Choroid plexus epithelial cell (primary cell): ENCODE measurements at regions not wholly inside any gene's neighbourhood (a gene's known extent, or its start where the extent isn't known, plus 50 kb on each side); places are given as distances from the start of the nearest gene placed in this dataset.
"Not testable (repeated sequence)": the region's sequence is repeated elsewhere in the genome, so short reads cannot be mapped to it uniquely, and the experiment has no call there.

ENCODE experiments used
- DNase-seq: peaks from one replicate; pipeline ENCODE4 v3.0.0-alpha.2; 2010; ENCODE audit warnings: low read depth
- H3K4me3 ChIP-seq: 2 replicates; pipeline ENCODE4 v1.5.1; 2011; ENCODE audit warnings: low read depth, mild to moderate bottlenecking, control low read depth, low read length, moderate library complexity
- TF ChIP-seq, protein P1 (sequence below): conservative IDR thresholded peaks from 2 replicates; pipeline ENCODE4 v1.5.1; 2011; ENCODE audit warnings: low read depth, mild to moderate bottlenecking, control low read depth, inconsistent platforms, low read length, moderate library complexity

- no peak overlapping the region for H3K4me3 ChIP-seq
- TF ChIP-seq, protein P1, sequence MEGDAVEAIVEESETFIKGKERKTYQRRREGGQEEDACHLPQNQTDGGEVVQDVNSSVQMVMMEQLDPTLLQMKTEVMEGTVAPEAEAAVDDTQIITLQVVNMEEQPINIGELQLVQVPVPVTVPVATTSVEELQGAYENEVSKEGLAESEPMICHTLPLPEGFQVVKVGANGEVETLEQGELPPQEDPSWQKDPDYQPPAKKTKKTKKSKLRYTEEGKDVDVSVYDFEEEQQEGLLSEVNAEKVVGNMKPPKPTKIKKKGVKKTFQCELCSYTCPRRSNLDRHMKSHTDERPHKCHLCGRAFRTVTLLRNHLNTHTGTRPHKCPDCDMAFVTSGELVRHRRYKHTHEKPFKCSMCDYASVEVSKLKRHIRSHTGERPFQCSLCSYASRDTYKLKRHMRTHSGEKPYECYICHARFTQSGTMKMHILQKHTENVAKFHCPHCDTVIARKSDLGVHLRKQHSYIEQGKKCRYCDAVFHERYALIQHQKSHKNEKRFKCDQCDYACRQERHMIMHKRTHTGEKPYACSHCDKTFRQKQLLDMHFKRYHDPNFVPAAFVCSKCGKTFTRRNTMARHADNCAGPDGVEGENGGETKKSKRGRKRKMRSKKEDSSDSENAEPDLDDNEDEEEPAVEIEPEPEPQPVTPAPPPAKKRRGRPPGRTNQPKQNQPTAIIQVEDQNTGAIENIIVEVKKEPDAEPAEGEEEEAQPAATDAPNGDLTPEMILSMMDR: no peak
- DNase-seq: no peak
Measured at GRCh38 chr18:30175061-30175574, 867.4 kb downstream of the DSC3 start.

DNA sequence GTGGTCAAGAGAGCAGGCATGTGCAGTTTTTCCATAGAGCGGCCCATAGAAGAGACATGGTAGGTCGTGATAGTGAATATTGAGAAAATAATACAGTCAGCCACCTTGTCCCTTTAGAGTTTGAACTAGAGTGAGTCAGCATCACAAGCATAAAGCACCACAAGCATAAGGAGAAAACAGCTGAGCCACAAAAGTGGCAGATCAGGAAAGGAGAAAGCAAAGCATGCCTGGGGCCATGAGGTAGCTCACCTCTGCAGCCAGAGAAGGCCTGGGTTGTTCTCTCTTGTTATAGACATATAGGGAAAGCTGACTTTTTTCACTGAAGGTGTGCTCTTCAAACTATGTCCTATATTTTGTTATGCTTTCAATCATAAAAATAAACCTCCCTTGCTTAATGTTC, 879.0 kb downstream of the DSC3 start:
- TF ChIP-seq, protein P1: no peak
- H3K4me3 ChIP-seq: no peak overlapping the region
- DNase-seq: no peak

DNA sequence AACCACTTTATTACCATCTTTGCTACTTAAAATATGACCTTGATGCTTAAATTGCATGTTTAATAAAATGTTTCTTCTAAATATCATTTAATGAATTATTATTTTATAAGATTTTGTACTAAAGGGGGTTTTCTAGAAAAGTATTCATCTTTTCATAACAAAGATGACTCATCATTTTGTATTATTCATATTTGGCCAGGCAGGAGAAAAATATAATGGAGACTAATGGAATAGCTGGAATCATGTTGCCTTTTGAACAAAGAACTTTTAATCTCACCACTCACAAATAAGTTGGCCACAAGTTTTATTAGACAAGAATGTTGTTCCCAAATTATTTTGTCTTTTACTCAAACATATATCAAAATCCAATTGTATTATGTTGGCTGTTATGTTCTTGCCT, 882.4 kb downstream of the DSC3 start:
- no peak for DNase-seq
- no peak overlapping the region for H3K4me3 ChIP-seq
- TF ChIP-seq, protein P1: no peak

DNA sequence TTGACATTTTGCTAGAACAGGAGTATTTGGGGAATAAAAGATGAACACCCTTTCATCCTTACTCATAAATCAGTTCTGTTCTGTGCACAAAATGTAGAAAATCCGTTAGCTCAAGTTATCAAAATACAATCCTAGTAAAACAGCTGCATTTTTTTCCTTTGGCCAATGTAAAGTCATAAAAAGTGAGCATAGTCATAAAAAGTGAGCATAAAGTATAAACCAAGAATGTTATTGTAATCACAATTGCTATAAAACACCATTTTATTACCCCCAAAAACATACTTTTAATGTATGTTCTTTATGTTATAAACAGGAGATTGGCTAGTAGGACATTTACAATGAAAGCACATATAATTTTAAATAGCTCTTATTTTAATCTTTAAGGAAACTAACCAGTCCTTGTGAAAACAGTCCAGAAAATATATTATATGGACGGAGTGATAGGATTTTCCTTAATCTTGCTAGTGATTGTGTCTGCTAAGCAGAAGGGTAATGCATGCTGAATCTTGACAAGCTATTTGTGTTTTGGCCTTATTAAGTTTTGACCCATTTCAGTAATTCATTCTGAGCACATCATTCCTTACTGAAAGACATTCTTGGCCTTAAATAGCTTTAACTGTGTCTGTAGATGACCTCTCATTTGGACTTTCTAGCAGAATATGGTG, 891.8 kb downstream of the DSC3 start:
- no peak overlapping the region for H3K4me3 ChIP-seq
- no peak for DNase-seq
- TF ChIP-seq, protein P1: no peak

DNA sequence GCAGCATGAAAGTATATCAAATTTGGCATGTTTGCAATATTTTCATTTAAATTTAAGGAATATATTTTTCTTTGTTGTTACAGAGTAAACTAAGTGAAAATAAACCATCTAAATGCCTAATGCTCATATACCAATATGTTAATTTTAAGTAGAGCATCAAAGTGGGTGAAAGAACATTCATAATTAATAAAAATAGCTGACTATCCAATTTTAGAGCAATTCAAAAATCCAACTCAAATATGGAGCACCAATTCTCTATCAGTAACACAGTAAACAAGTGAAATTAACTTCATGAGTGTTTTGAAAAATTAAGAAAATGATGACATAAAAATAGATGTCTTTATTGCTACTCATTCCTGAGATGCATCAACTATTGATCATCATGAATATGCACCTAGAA, 893.0 kb downstream of the DSC3 start:
- TF ChIP-seq, protein P1: no peak
- DNase-seq: no peak

DNA sequence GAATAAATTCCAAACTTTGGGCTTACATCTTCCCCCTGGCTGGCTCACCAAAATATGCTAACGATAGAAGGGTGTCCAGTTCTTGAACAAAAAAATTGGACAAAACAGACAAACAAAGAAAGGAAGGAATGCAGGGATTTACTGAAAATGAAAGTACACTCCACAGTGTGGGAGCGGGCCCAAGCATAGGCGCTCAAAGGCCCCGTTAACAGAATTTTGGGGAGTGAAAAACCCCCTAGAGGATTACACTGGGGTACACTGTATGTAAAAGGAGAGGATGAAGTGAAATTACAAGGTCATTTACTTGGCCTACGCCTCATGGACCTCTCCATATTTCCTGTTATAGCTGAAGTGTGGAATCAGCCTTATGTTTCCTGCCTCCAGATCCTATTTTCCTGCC, 899.7 kb downstream of the DSC3 start:
- DNase-seq: no peak
- TF ChIP-seq, protein P1: no peak
- no peak overlapping the region for H3K4me3 ChIP-seq

More for the DNA sequence above, 893.0 kb downstream of the DSC3 start:
- no peak overlapping the region for H3K4me3 ChIP-seq

DNA sequence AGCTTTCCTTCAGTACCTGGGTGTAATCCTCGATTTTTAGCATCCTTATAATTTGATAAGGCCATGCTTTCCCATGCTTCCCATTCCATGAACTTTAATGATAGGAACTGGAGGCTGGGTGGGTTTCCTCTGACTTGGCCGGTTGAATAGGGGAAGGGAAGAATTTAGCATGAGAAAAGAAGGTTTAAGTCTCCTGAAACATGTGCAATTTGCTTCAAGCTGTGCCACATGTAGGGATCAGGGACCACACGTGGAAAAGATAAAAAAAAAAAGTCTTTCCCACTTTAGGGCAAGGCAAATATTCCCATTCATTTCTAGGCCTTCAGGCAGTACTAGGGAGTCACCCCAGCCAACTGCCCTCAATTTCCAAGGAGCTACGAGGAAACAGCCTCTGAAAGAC, 900.3 kb downstream of the DSC3 start:
- no peak for DNase-seq
- TF ChIP-seq, protein P1: no peak

DNA sequence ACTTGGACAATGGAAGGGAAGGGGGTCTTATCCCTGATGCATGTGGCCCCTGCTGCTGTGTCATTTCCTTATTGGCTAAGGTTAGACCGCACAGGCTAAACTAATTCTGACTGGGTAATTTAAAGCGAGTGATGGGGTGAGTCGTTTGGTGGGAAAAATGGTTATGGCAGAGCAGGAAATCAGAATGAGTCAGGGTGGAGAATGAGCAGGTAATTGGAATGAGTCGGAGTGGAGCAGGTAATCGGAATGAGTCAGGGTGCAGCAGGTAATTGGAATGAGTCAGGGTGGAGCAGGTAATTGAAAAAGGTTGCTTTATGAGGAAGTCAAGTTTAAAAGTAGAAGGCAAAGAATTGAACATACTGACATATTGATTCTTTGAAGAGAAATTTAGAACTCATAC, 901.0 kb downstream of the DSC3 start:
- not testable (repeated sequence) for DNase-seq, H3K4me3 ChIP-seq

More for the DNA sequence above, 900.3 kb downstream of the DSC3 start:
- H3K4me3 ChIP-seq: no peak overlapping the region
